H1 (cell line): ENCODE measurements at regions not wholly inside any gene's neighbourhood (a gene's known extent, or its start where the extent isn't known, plus 50 kb on each side); places are given as distances from the start of the nearest gene placed in this dataset.

Experiments
- CTCF ChIA-PET: fragments of 300-600 bp; sonication (Branson Sonifier 250); formaldehyde crosslinking; loops from one replicate; lab custom pipeline; 2021; ENCODE audit not compliant: partially characterized antibody; lab: Charles Lee
- POLR2A ChIA-PET: fragments of 300-600 bp; sonication (Branson Sonifier 250); formaldehyde crosslinking; loops from one replicate; lab custom pipeline; 2021; ENCODE audit warnings: inconsistent platforms; ENCODE audit not compliant: partially characterized antibody; lab: Charles Lee
- DNase-seq, 2 experiments: peaks; one replicate each; pipeline versions ENCODE4 v3.0.0 to v3.0.0-alpha.2; 2010 to 2022; ENCODE audit warnings: low spot score in 2 of 2, low read depth in 1 of 2, mixed read lengths in 1 of 2
- FAIRE-seq: peaks from 2 replicates; lab custom pipeline; 2011; peaks lifted over from hg19 to GRCh38; lab: Jason Lieb, UNC
- H2AFZ ChIP-seq: 2 replicates; pipeline ENCODE4 v1.8.1; 2012; ENCODE audit warnings: low read length, inconsistent platforms
- H2AK5ac ChIP-seq: 2 replicates; pipeline ENCODE4 v1.6.1; 2013; ENCODE audit warnings: low read depth, low read length
- H2BK120ac ChIP-seq: replicated peaks from 2 replicates; pipeline ENCODE3; 2013; ENCODE audit warnings: low read depth, low read length, inconsistent platforms
- H2BK12ac ChIP-seq: 2 replicates; pipeline ENCODE4 v1.6.1; 2013; ENCODE audit warnings: low read depth, low read length
- H2BK15ac ChIP-seq: 2 replicates; pipeline ENCODE4 v1.6.1; 2013; ENCODE audit warnings: low read length
- H2BK20ac ChIP-seq: 2 replicates; pipeline ENCODE4 v1.6.1; 2013; ENCODE audit warnings: low read length
- H2BK5ac ChIP-seq: 2 replicates; pipeline ENCODE4 v1.6.1; 2013; ENCODE audit warnings: low read depth, low read length
- H3K14ac ChIP-seq: 2 replicates; pipeline ENCODE4 v1.6.1; 2013; ENCODE audit warnings: inconsistent platforms; ENCODE audit not compliant: insufficient read length
- H3K18ac ChIP-seq: 2 replicates; pipeline ENCODE4 v1.6.1; 2013; ENCODE audit warnings: low read length; ENCODE audit errors: extremely low read depth
- H3K23ac ChIP-seq: 2 replicates; pipeline ENCODE4 v1.6.1; 2013; ENCODE audit warnings: inconsistent platforms; ENCODE audit not compliant: insufficient read length
- H3K23me2 ChIP-seq: 2 replicates; pipeline ENCODE4 v1.6.1; 2013; ENCODE audit warnings: low read depth, low read length
- H3K27ac ChIP-seq: 2 replicates; pipeline ENCODE4 v1.6.1; 2011; ENCODE audit warnings: low read depth, low read length, inconsistent platforms
- H3K27me3 ChIP-seq, 4 experiments: replicated peaks in 1 of 4; 1 replicate in 1 of 4; 2 replicates in 3 of 4; pipeline versions ENCODE4 v1.6.1 to v1.8.1; 2011 to 2013; ENCODE audit warnings: low read length in 3 of 4, mild to moderate bottlenecking in 3 of 4, inconsistent platforms in 2 of 4, mixed read lengths in 2 of 4, moderate library complexity in 1 of 4; ENCODE audit not compliant: control insufficient read depth in 3 of 4, insufficient read depth in 3 of 4; ENCODE audit errors: extremely low read depth in 1 of 4
- H3K36me3 ChIP-seq, 4 experiments: 2 replicates each; pipeline versions ENCODE4 v1.6.1 to v1.8.1; 2011 to 2013; ENCODE audit warnings: mild to moderate bottlenecking in 4 of 4, low read length in 3 of 4, moderate library complexity in 2 of 4, control low read depth in 1 of 4, inconsistent platforms in 1 of 4; ENCODE audit not compliant: insufficient read depth in 4 of 4, control insufficient read depth in 2 of 4
- H3K4ac ChIP-seq: replicated peaks from 2 replicates; pipeline ENCODE3; 2013; ENCODE audit warnings: low read length, low read depth, mixed read lengths, inconsistent platforms; ENCODE audit not compliant: insufficient read length
- H3K4me1 ChIP-seq, 4 experiments: replicated peaks in 1 of 4; 1 replicate in 1 of 4; 2 replicates in 3 of 4; pipeline versions ENCODE4 v1.6.1 to v1.8.1; 2011 to 2013; ENCODE audit warnings: low read length in 3 of 4, inconsistent platforms in 2 of 4, mixed read lengths in 1 of 4; ENCODE audit not compliant: insufficient read depth in 4 of 4, control insufficient read depth in 3 of 4
- H3K4me2 ChIP-seq, 2 experiments: 2 replicates each; pipeline versions ENCODE4 v1.6.1 to v1.8.1; 2011 to 2013; ENCODE audit warnings: low read depth in 2 of 2, low read length in 2 of 2, control low read depth in 1 of 2, inconsistent platforms in 1 of 2, mild to moderate bottlenecking in 1 of 2; ENCODE audit not compliant: insufficient read depth in 1 of 2
- H3K4me3 ChIP-seq, 4 experiments: fragments of 200-600, 300-600 bp in 1 of 4; sonication (generic), shearing (Covaris generic), sonication (Bioruptor Twin) in 1 of 4; 2 replicates each; pipeline versions ENCODE4 v1.5.1 to v1.8.1; 2011 to 2016; ENCODE audit warnings: low read length in 4 of 4, low read depth in 3 of 4, control low read depth in 2 of 4, inconsistent platforms in 2 of 4, mild to moderate bottlenecking in 2 of 4, mixed read lengths in 1 of 4, moderate library complexity in 1 of 4; ENCODE audit not compliant: insufficient read depth in 2 of 4; ENCODE audit errors: extremely low read depth in 1 of 4
- H3K56ac ChIP-seq: replicated peaks from 2 replicates; pipeline ENCODE3; 2013; ENCODE audit warnings: low read depth, mild to moderate bottlenecking, mixed read lengths, low read length, inconsistent platforms; ENCODE audit not compliant: insufficient read length
- H3K79me1 ChIP-seq: 2 replicates; pipeline ENCODE4 v1.6.1; 2013; ENCODE audit warnings: low read depth, low read length, control low read depth
- H3K79me2 ChIP-seq, 2 experiments: 2 replicates each; pipeline versions ENCODE4 v1.6.1 to v1.8.1; 2012 to 2013; ENCODE audit warnings: low read length in 2 of 2, mild to moderate bottlenecking in 2 of 2, inconsistent platforms in 1 of 2; ENCODE audit not compliant: insufficient read depth in 2 of 2, control insufficient read depth in 1 of 2
- H3K9ac ChIP-seq, 4 experiments: replicated peaks in 1 of 4; 1 replicate in 1 of 4; 2 replicates in 3 of 4; pipeline versions ENCODE4 v1.6.1 to v1.8.1; 2011 to 2013; ENCODE audit warnings: low read depth in 3 of 4, low read length in 3 of 4, control low read depth in 2 of 4, mild to moderate bottlenecking in 2 of 4, moderate library complexity in 2 of 4, inconsistent platforms in 1 of 4; ENCODE audit errors: extremely low read depth in 1 of 4
- H3K9me3 ChIP-seq, 2 experiments: 2 replicates each; pipeline versions ENCODE4 v1.6.1 to v1.8.1; 2012 to 2013; ENCODE audit warnings: mild to moderate bottlenecking in 2 of 2, moderate library complexity in 2 of 2, control low read depth in 1 of 2, inconsistent platforms in 1 of 2, low read depth in 1 of 2, low read length in 1 of 2, mixed read lengths in 1 of 2; ENCODE audit not compliant: insufficient read depth in 2 of 2
- H4K20me1 ChIP-seq, 2 experiments: replicated peaks in 1 of 2; 2 replicates each; pipeline versions ENCODE3 to v1.8.1; 2011 to 2013; ENCODE audit warnings: inconsistent platforms in 2 of 2, low read length in 2 of 2, mild to moderate bottlenecking in 1 of 2; ENCODE audit not compliant: insufficient read depth in 2 of 2, control insufficient read depth in 1 of 2
- H4K5ac ChIP-seq: 2 replicates; pipeline ENCODE4 v1.6.1; 2013; ENCODE audit warnings: low read length, low read depth, mixed read lengths, inconsistent platforms; ENCODE audit not compliant: insufficient read length
- H4K8ac ChIP-seq: 2 replicates; pipeline ENCODE4 v1.8.0; 2013; ENCODE audit warnings: mild to moderate bottlenecking, moderate library complexity, low read length, inconsistent platforms; ENCODE audit not compliant: insufficient read depth; ENCODE audit errors: extremely low read depth
- H4K91ac ChIP-seq: replicated peaks from 2 replicates; pipeline ENCODE3; 2013; ENCODE audit warnings: low read length, mixed read lengths, inconsistent platforms; ENCODE audit not compliant: insufficient read length
- POU5F1 ChIP-seq: IDR thresholded peaks from 2 replicates; pipeline ENCODE4 v1.6.1; 2011; ENCODE audit warnings: low read depth, mild to moderate bottlenecking, low read length, moderate library complexity
- RNF2 ChIP-seq: fragments of 200-900, 300-1000 bp; sonication (generic); IDR thresholded peaks from 2 replicates; pipeline ENCODE4 v1.7.1; 2016; ENCODE audit warnings: borderline replicate concordance, low read depth, mild to moderate bottlenecking, antibody characterized with exemption, low read length; ENCODE audit not compliant: poor library complexity, severe bottlenecking; ENCODE audit errors: missing control alignments
- SP2 ChIP-seq: IDR thresholded peaks from 2 replicates; pipeline ENCODE4 v1.6.1; 2012; ENCODE audit warnings: mild to moderate bottlenecking, low read length, inconsistent platforms
- WGBS, 2 experiments: shearing (Covaris generic) in 1 of 2; methylation state at CpG; one replicate each; pipeline versions ENCODE4 v1.1.6 to v1.1.7; 2013 to 2015; ENCODE audit warnings: low lambda C conversion rate in 2 of 2, mixed read lengths in 2 of 2, inconsistent platforms in 1 of 2, low coverage in 1 of 2, missing lambda C conversion rate in 1 of 2; ENCODE audit not compliant: insufficient replicate concordance in 2 of 2, insufficient coverage in 1 of 2, insufficient read length in 1 of 2; ENCODE audit errors: extremely low coverage in 1 of 2, missing lambda C conversion rate in 1 of 2; 5-methylcytosine and 5-hydroxymethylcytosine counted together

GRCh38 chr2:141611-142010 is 95.3 kb upstream of the FAM110C start:
- Histone ChIP-seq H2AFZ (no peak overlapping the region), H2BK5ac (no peak overlapping the region), H3K4ac (no peak overlapping the region), H3K18ac (no peak overlapping the region), H3K4me1 (peaks cover 0 to 7% (median 4%) of the 10 kb centered on the region in 4 experiments; a peak in 5 of 7 replicates), H2BK20ac (no peak overlapping the region), H3K4me3 (no peak overlapping the region), H3K27me3 (no peaks in the 10 kb centered on the region), H3K36me3 (0 out of 8 replicates have a peak, but pooled peaks cover 0 to 4% (median 0%) of the 10 kb centered on the region in 4 experiments), H3K9ac (no peak overlapping the region), H2BK120ac (no peak overlapping the region), H3K79me1 (no peaks in the 10 kb centered on the region), H3K23ac (no peak overlapping the region), H3K27ac (no peak overlapping the region), H3K9me3 (peaks cover 0 to 4% of the 10 kb centered on the region in 2 experiments; a peak in 1 of 4 replicates), H4K20me1 (no peaks in the 10 kb centered on the region), H3K14ac (no peak overlapping the region), H4K8ac (no peak overlapping the region), H2BK15ac (no peak overlapping the region), H4K5ac (no peak overlapping the region), H2BK12ac (no peak overlapping the region; the same call in 1 of the 2 replicates), H3K23me2 (no peaks in the 10 kb centered on the region), H4K91ac (no peak overlapping the region), H2AK5ac (no peak overlapping the region), H3K79me2 (no peaks in the 10 kb centered on the region), H3K4me2 (no peak overlapping the region), H3K56ac (no peak overlapping the region)
- DNase-seq (no peak), FAIRE-seq (no peak)
- 87% methylated on average over 3 of the region's 4 CpGs; no CpG with 5 or more reads in 1 of the 2 experiments for WGBS, 2 experiments
- ChIA-PET POLR2A (no interaction called here), CTCF (interaction anchor here (0.8 to 6.8 kb wide), 14 partner anchors 9 to 130 kb away, joined by 3 to 108 read pairs (median 6); no protein-coding TSS in a partner anchor)
- TF ChIP-seq RNF2 = no peak
- TF ChIP-seq SP2 = no peak
- no peak for TF ChIP-seq POU5F1
